Natural killer cell treated with Interleukin-12 subunit alpha and Interleukin-12 subunit beta and Interleukin-15 and Interleukin-18, amount 100 ng/mL, for 72 hours (primary cell): ENCODE measurements at regions not wholly inside any gene's neighbourhood (a gene's known extent, or its start where the extent isn't known, plus 50 kb on each side); places are given as distances from the start of the nearest gene placed in this dataset.

Source experiments
- ATAC-seq, 2 donors: fragments of 150-1000 bp; cut with Tn5 transposase in 1 of 2; sonication (Bioruptor Pico), chemical (Tn5 transposase) in 1 of 2; 2 replicates each; pipeline ENCODE4 v1.10.0; 2021
- DNase-seq: peaks from one replicate; pipeline ENCODE4 v3.0.0; 2022; ENCODE audit warnings: low spot score
- H3K27ac Mint-ChIP-seq, 2 donors: 1 replicate in 1 of 2; 2 replicates in 1 of 2; pipeline ENCODE4 v1.8.0; 2022; ENCODE audit warnings: mixed read lengths in 2 of 2, mild to moderate bottlenecking in 1 of 2, moderate library complexity in 1 of 2
- H3K27me3 Mint-ChIP-seq, 2 donors: 1 replicate in 1 of 2; 2 replicates in 1 of 2; pipeline ENCODE4 v1.8.0; 2022; ENCODE audit warnings: mixed read lengths in 2 of 2
- H3K36me3 Mint-ChIP-seq: one replicate; pipeline ENCODE4 v1.8.0; 2022; ENCODE audit warnings: mixed read lengths
- H3K4me1 Mint-ChIP-seq, 2 donors: 1 replicate in 1 of 2; 2 replicates in 1 of 2; pipeline ENCODE4 v1.8.0; 2022; ENCODE audit warnings: low read depth in 2 of 2, mixed read lengths in 2 of 2, mild to moderate bottlenecking in 1 of 2
- H3K4me3 Mint-ChIP-seq: one replicate; pipeline ENCODE4 v1.8.0; 2022; ENCODE audit warnings: mixed read lengths
- H3K9me3 Mint-ChIP-seq: 2 replicates; pipeline ENCODE4 v1.8.0; 2022; ENCODE audit warnings: mixed read lengths

- Mint-ChIP-seq H3K4me1 (peaks cover 3 to 4% of the 10 kb centered on the region in 2 donors), H3K36me3 (peaks cover 22% of the 10 kb centered on the region), H3K9me3 (peaks cover 3% of the 10 kb centered on the region), H3K4me3 (no peak overlapping the region), H3K27me3 (peaks cover 2 to 5% of the 10 kb centered on the region in 2 donors), H3K27ac (no peak overlapping the region)
- no peak for ATAC-seq
- DNase-seq: no peak
Measured at GRCh38 chr4:104979083-104979760, 167.5 kb upstream of the TET2 start.

- H3K4me3 Mint-ChIP-seq: no peak overlapping the region
- H3K27me3 Mint-ChIP-seq: peaks cover 2 to 5% of the 10 kb centered on the region in 2 donors
- peaks cover 22% of the 10 kb centered on the region for H3K36me3 Mint-ChIP-seq
- H3K27ac Mint-ChIP-seq: no peak overlapping the region
- no peaks in the 10 kb centered on the region for H3K4me1 Mint-ChIP-seq
- no peak for ATAC-seq
- H3K9me3 Mint-ChIP-seq: peaks cover 3% of the 10 kb centered on the region
- no peak for DNase-seq
Measured at GRCh38 chr4:104983615-104984179, 163.0 kb upstream of the TET2 start.

GRCh38 chr4:104986306-104986705 lies 160.4 kb upstream of the TET2 start:
- Mint-ChIP-seq H3K4me3 (no peak overlapping the region), H3K4me1 (no peaks in the 10 kb centered on the region), H3K9me3 (peaks cover 4% of the 10 kb centered on the region), H3K36me3 (peaks cover 4% of the 10 kb centered on the region), H3K27me3 (peaks cover 0 to 5% of the 10 kb centered on the region in 2 donors), H3K27ac (no peak overlapping the region)
- no peak for DNase-seq
- ATAC-seq: no peak

- Mint-ChIP-seq H3K27ac (no peak overlapping the region), H3K36me3 (peaks cover 11% of the 10 kb centered on the region), H3K9me3 (peaks cover 6% of the 10 kb centered on the region), H3K4me3 (no peak overlapping the region), H3K4me1 (no peaks in the 10 kb centered on the region), H3K27me3 (peaks cover 0 to 5% of the 10 kb centered on the region in 2 donors)
- DNase-seq (no peak), ATAC-seq (no peak)
Measured at GRCh38 chr4:104989371-104989770, 157.3 kb upstream of the TET2 start.

- Mint-ChIP-seq H3K4me1 (no peaks in the 10 kb centered on the region), H3K36me3 (no peaks in the 10 kb centered on the region), H3K9me3 (peaks cover 3% of the 10 kb centered on the region), H3K27me3 (no peaks in the 10 kb centered on the region), H3K4me3 (no peak overlapping the region), H3K27ac (no peak overlapping the region)
- no peak for DNase-seq
- no peak for ATAC-seq
Measured at GRCh38 chr4:105002278-105002677, 144.4 kb upstream of the TET2 start.

- no peak overlapping the region for H3K4me3 Mint-ChIP-seq
- H3K27me3 Mint-ChIP-seq: peaks cover 9 to 10% of the 10 kb centered on the region in 2 donors
- H3K36me3 Mint-ChIP-seq: peaks cover 18% of the 10 kb centered on the region
- no peak overlapping the region for H3K27ac Mint-ChIP-seq
- no peak for DNase-seq
- ATAC-seq: no peak
- H3K4me1 Mint-ChIP-seq: peaks cover 2 to 6% of the 10 kb centered on the region in 2 donors
- H3K9me3 Mint-ChIP-seq: peaks cover 14% of the 10 kb centered on the region
Measured at GRCh38 chr4:105014234-105014633, 132.4 kb upstream of the TET2 start.

- ATAC-seq (no peak), DNase-seq (no peak)
- H3K4me1 Mint-ChIP-seq: peaks cover 2 to 6% of the 10 kb centered on the region in 2 donors
- peaks cover 9 to 10% of the 10 kb centered on the region in 2 donors for H3K27me3 Mint-ChIP-seq
- H3K27ac Mint-ChIP-seq: no peak overlapping the region
- H3K36me3 Mint-ChIP-seq: peaks cover 15% of the 10 kb centered on the region
- no peak overlapping the region for H3K4me3 Mint-ChIP-seq
- H3K9me3 Mint-ChIP-seq: peaks cover 14% of the 10 kb centered on the region
Measured at GRCh38 chr4:105014635-105015034, 132.0 kb upstream of the TET2 start.

- peaks cover 2 to 6% of the 10 kb centered on the region in 2 donors for H3K4me1 Mint-ChIP-seq
- no peak overlapping the region for H3K27ac Mint-ChIP-seq
- ATAC-seq (no peak), DNase-seq (no peak)
- H3K9me3 Mint-ChIP-seq: peaks cover 6% of the 10 kb centered on the region
- H3K36me3 Mint-ChIP-seq: peaks cover 6% of the 10 kb centered on the region
- H3K4me3 Mint-ChIP-seq: no peak overlapping the region
- H3K27me3 Mint-ChIP-seq: peaks cover 0 to 4% of the 10 kb centered on the region in 2 donors
Measured at GRCh38 chr4:105015750-105016149, 130.9 kb upstream of the TET2 start.

GRCh38 chr4:105022811-105023667 lies 123.6 kb upstream of the TET2 start:
- Mint-ChIP-seq H3K36me3 (peaks cover 16% of the 10 kb centered on the region), H3K4me1 (peaks cover 0 to 4% of the 10 kb centered on the region in 2 donors), H3K27me3 (peaks cover 0 to 10% of the 10 kb centered on the region in 2 donors), H3K27ac (no peak overlapping the region), H3K4me3 (no peak overlapping the region), H3K9me3 (peaks cover 5% of the 10 kb centered on the region)
- ATAC-seq: peak in 1 of 2 donors; percentile 20
- DNase-seq: no peak

GRCh38 chr4:105023668-105024055 lies 123.0 kb upstream of the TET2 start:
- H3K4me1 Mint-ChIP-seq: peaks cover 0 to 4% of the 10 kb centered on the region in 2 donors
- ATAC-seq: no peak
- H3K4me3 Mint-ChIP-seq: no peak overlapping the region
- H3K27me3 Mint-ChIP-seq: peaks cover 3 to 8% of the 10 kb centered on the region in 2 donors
- peaks cover 16% of the 10 kb centered on the region for H3K36me3 Mint-ChIP-seq
- H3K27ac Mint-ChIP-seq: no peak overlapping the region
- no peak for DNase-seq
- H3K9me3 Mint-ChIP-seq: peaks cover 5% of the 10 kb centered on the region

GRCh38 chr4:105025263-105026017 lies 121.2 kb upstream of the TET2 start:
- peak in 1 of 2 donors; percentile 58 for ATAC-seq
- H3K27me3 Mint-ChIP-seq: peaks cover 8 to 11% of the 10 kb centered on the region in 2 donors
- peaks cover 0 to 4% of the 10 kb centered on the region in 2 donors for H3K4me1 Mint-ChIP-seq
- peaks cover 20% of the 10 kb centered on the region for H3K36me3 Mint-ChIP-seq
- H3K27ac Mint-ChIP-seq: no peak overlapping the region
- peaks cover 9% of the 10 kb centered on the region for H3K9me3 Mint-ChIP-seq
- no peak for DNase-seq
- no peak overlapping the region for H3K4me3 Mint-ChIP-seq

GRCh38 chr4:105036991-105037390 lies 109.7 kb upstream of the TET2 start:
- Mint-ChIP-seq H3K4me3 (no peak overlapping the region), H3K36me3 (peaks cover 9% of the 10 kb centered on the region), H3K4me1 (no peaks in the 10 kb centered on the region), H3K27ac (no peak overlapping the region), H3K27me3 (peaks cover 6 to 18% of the 10 kb centered on the region in 2 donors), H3K9me3 (peaks cover 4% of the 10 kb centered on the region)
- ATAC-seq (no peak), DNase-seq (no peak)

- no peak for DNase-seq
- no peak overlapping the region for H3K27ac Mint-ChIP-seq
- no peak for ATAC-seq
- no peak overlapping the region for H3K4me3 Mint-ChIP-seq
- peaks cover 8% of the 10 kb centered on the region for H3K36me3 Mint-ChIP-seq
- no peaks in the 10 kb centered on the region for H3K4me1 Mint-ChIP-seq
- H3K9me3 Mint-ChIP-seq: peaks cover 3% of the 10 kb centered on the region
- H3K27me3 Mint-ChIP-seq: peaks cover 0 to 2% of the 10 kb centered on the region in 2 donors
Measured at GRCh38 chr4:105042451-105042850, 104.2 kb upstream of the TET2 start.
